Endothelial cell of umbilical vein (primary cell): ENCODE measurements at regions not wholly inside any gene's neighbourhood (a gene's known extent, or its start where the extent isn't known, plus 50 kb on each side); places are given as distances from the start of the nearest gene placed in this dataset.

ENCODE experiments used
- EZH2 ChIP-seq: IDR thresholded peaks from 2 replicates; pipeline ENCODE4 v1.6.1; 2012; ENCODE audit warnings: borderline replicate concordance, low read depth, mild to moderate bottlenecking, moderate library complexity, low read length, inconsistent platforms; ENCODE audit not compliant: severe bottlenecking
- JUN ChIP-seq: IDR thresholded peaks from 2 replicates; pipeline ENCODE4 v1.6.1; 2011; ENCODE audit warnings: borderline replicate concordance, low read depth; ENCODE audit not compliant: insufficient read length, insufficient read depth
- POLR2A ChIP-seq: IDR thresholded peaks from 2 replicates; pipeline ENCODE4 v1.6.1; 2012; ENCODE audit warnings: low read depth, mild to moderate bottlenecking, control low read depth, low read length
- POLR2AphosphoS5 ChIP-seq: IDR thresholded peaks from 2 replicates; pipeline ENCODE4 v1.6.1; 2012; ENCODE audit warnings: low read depth, mild to moderate bottlenecking, control low read depth, low read length, moderate library complexity; ENCODE audit not compliant: insufficient read depth
- TF ChIP-seq, protein P1 (sequence below), 2 donors: IDR thresholded peaks; 1 replicate in 1 of 2; 2 replicates in 1 of 2; pipeline ENCODE4 v1.5.1; 2011; ENCODE audit warnings: low read length in 2 of 2, mild to moderate bottlenecking in 2 of 2, moderate library complexity in 2 of 2, control low read depth in 1 of 2, inconsistent platforms in 1 of 2, low read depth in 1 of 2; ENCODE audit not compliant: insufficient read depth in 1 of 2; ENCODE audit errors: extremely low read depth in 1 of 2
- TF ChIP-seq, protein P2 (sequence below): IDR thresholded peaks from 2 replicates; pipeline ENCODE4 v1.6.1; 2011; ENCODE audit not compliant: insufficient read depth, insufficient read length

DNA sequence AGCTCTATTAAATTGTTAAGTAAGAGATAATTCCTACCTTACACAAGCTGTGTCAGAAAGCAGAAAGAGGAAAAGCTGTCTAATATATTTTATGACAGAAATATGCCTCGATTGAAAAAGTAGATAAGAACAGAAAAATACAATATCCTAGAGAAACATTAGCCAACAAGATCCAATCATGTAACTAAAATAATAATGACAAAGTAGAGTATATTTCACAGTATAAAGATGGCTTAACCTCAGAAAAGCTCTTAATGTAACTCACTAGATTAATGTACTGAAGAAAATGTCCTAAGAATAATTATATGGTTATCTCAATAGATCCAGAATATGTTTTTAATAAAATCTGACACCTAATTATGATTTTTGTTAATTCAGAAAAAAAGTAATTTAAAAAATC, 89.8 kb upstream of the HABP2 start:
- TF ChIP-seq, protein P1, sequence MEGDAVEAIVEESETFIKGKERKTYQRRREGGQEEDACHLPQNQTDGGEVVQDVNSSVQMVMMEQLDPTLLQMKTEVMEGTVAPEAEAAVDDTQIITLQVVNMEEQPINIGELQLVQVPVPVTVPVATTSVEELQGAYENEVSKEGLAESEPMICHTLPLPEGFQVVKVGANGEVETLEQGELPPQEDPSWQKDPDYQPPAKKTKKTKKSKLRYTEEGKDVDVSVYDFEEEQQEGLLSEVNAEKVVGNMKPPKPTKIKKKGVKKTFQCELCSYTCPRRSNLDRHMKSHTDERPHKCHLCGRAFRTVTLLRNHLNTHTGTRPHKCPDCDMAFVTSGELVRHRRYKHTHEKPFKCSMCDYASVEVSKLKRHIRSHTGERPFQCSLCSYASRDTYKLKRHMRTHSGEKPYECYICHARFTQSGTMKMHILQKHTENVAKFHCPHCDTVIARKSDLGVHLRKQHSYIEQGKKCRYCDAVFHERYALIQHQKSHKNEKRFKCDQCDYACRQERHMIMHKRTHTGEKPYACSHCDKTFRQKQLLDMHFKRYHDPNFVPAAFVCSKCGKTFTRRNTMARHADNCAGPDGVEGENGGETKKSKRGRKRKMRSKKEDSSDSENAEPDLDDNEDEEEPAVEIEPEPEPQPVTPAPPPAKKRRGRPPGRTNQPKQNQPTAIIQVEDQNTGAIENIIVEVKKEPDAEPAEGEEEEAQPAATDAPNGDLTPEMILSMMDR (IDR thresholded peaks at IDR 0.05; ENCODE audit: extremely low read depth in 1 of 2, insufficient read depth in 1 of 2, low read depth in 1 of 2, low read length in 2 of 2) = no peak
- no peak for TF ChIP-seq POLR2A
- TF ChIP-seq POLR2AphosphoS5 = no peak
- TF ChIP-seq, protein P2, sequence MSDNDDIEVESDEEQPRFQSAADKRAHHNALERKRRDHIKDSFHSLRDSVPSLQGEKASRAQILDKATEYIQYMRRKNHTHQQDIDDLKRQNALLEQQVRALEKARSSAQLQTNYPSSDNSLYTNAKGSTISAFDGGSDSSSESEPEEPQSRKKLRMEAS = no peak
- no peak for TF ChIP-seq JUN
- TF ChIP-seq EZH2 = no peak
